ENCODE measurements at regions not wholly inside any gene's neighbourhood (a gene's known extent, or its start where the extent isn't known, plus 50 kb on each side); places are given as distances from the start of the nearest gene placed in this dataset.

DNA sequence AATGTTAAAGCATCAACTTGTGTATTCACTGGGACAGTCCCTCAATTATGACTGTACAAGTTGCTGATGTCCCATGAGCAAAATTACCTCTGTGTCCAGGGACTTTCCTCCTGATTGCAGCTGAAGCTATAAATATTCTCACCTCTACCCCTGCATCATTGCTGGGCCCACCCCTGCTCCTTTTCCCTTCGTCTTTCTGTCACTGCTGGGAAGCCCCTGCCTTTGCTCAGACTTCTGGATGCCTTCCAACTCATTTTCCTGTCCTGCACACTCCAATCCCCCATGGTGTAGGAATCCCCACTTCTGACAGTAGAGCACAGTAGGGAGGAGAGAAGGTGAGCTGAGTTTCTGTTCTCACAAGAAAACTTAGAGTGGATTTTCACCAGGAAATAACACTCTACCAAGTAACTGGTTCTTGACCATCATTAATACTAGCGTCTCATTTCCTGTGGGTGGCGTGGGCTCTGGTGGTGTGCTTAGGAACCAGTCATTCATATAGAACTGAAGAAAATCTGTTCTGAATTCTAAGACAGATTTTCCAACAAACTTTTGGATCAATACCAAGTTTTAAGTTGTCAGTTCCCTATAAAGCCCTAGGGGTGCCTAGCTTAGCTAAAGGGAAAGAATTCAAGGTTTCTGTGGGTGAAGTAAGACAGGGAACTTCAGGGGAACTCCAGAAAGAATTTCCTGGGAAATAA, 136.2 kb upstream of the MED14 start (continued):
- TF ChIP-seq, protein P1, sequence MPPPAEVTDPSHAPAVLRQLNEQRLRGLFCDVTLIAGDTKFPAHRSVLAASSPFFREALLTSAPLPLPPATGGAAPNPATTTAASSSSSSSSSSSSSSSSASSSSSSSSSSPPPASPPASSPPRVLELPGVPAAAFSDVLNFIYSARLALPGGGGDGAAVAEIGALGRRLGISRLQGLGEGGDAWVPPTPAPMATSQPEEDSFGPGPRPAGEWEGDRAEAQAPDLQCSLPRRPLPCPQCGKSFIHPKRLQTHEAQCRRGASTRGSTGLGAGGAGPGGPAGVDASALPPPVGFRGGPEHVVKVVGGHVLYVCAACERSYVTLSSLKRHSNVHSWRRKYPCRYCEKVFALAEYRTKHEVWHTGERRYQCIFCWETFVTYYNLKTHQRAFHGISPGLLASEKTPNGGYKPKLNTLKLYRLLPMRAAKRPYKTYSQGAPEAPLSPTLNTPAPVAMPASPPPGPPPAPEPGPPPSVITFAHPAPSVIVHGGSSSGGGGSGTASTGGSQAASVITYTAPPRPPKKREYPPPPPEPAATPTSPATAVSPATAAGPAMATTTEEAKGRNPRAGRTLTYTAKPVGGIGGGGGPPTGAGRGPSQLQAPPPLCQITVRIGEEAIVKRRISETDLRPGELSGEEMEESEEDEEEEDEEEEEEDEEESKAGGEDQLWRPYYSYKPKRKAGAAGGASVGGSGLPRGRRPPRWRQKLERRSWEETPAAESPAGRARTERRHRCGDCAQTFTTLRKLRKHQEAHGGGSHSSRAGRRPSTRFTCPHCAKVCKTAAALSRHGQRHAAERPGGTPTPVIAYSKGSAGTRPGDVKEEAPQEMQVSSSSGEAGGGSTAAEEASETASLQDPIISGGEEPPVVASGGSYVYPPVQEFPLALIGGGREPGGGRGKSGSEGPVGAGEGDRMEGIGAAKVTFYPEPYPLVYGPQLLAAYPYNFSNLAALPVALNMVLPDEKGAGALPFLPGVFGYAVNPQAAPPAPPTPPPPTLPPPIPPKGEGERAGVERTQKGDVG (CRISPR knock-in tag; IDR thresholded peaks at IDR 0.05), result no peak
- TF ChIP-seq, protein P2, sequence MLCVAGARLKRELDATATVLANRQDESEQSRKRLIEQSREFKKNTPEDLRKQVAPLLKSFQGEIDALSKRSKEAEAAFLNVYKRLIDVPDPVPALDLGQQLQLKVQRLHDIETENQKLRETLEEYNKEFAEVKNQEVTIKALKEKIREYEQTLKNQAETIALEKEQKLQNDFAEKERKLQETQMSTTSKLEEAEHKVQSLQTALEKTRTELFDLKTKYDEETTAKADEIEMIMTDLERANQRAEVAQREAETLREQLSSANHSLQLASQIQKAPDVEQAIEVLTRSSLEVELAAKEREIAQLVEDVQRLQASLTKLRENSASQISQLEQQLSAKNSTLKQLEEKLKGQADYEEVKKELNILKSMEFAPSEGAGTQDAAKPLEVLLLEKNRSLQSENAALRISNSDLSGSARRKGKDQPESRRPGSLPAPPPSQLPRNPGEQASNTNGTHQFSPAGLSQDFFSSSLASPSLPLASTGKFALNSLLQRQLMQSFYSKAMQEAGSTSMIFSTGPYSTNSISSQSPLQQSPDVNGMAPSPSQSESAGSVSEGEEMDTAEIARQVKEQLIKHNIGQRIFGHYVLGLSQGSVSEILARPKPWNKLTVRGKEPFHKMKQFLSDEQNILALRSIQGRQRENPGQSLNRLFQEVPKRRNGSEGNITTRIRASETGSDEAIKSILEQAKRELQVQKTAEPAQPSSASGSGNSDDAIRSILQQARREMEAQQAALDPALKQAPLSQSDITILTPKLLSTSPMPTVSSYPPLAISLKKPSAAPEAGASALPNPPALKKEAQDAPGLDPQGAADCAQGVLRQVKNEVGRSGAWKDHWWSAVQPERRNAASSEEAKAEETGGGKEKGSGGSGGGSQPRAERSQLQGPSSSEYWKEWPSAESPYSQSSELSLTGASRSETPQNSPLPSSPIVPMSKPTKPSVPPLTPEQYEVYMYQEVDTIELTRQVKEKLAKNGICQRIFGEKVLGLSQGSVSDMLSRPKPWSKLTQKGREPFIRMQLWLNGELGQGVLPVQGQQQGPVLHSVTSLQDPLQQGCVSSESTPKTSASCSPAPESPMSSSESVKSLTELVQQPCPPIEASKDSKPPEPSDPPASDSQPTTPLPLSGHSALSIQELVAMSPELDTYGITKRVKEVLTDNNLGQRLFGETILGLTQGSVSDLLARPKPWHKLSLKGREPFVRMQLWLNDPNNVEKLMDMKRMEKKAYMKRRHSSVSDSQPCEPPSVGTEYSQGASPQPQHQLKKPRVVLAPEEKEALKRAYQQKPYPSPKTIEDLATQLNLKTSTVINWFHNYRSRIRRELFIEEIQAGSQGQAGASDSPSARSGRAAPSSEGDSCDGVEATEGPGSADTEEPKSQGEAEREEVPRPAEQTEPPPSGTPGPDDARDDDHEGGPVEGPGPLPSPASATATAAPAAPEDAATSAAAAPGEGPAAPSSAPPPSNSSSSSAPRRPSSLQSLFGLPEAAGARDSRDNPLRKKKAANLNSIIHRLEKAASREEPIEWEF (IDR thresholded peaks at IDR 0.05; ENCODE audit: insufficient replicate concordance, low read depth, low read length), result no peak
- TF ChIP-seq GABPA (IDR thresholded peaks at IDR 0.05; ENCODE audit: low read depth), result no peak
- peak in 1 of 2 experiments; percentile 68; a peak in 2 of 3 replicates for TF ChIP-seq EGR1 (IDR thresholded peaks at IDR 0.05; ENCODE audit: borderline replicate concordance in 1 of 2, low read depth in 2 of 2, low read length in 2 of 2)
- no peak for TF ChIP-seq TCF7 (IDR thresholded peaks at IDR 0.05; ENCODE audit: borderline replicate concordance)
- peak; percentile 91 for TF ChIP-seq MTA2 (IDR thresholded peaks at IDR 0.05; ENCODE audit: low read depth)
- no peak for TF ChIP-seq WRNIP1 (IDR thresholded peaks at IDR 0.05; ENCODE audit: borderline replicate concordance, low read depth, low read length)
- TF ChIP-seq, protein P3, sequence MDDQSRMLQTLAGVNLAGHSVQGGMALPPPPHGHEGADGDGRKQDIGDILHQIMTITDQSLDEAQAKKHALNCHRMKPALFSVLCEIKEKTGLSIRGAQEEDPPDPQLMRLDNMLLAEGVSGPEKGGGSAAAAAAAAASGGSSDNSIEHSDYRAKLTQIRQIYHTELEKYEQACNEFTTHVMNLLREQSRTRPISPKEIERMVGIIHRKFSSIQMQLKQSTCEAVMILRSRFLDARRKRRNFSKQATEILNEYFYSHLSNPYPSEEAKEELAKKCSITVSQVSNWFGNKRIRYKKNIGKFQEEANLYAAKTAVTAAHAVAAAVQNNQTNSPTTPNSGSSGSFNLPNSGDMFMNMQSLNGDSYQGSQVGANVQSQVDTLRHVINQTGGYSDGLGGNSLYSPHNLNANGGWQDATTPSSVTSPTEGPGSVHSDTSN (IDR thresholded peaks at IDR 0.05; ENCODE audit: insufficient replicate concordance, low read depth, low read length), result no peak
- no peak for TF ChIP-seq STAT1 (conservative IDR thresholded peaks at IDR 0.05)
- peak; percentile 36 for TF ChIP-seq RUNX3 (IDR thresholded peaks at IDR 0.05; ENCODE audit: low read length)
- TF ChIP-seq ZNF217 (IDR thresholded peaks at IDR 0.05), result peak; percentile 30; the same call in 1 of the 2 replicates
- no peak for TF ChIP-seq POLR2AphosphoS2 (IDR thresholded peaks at IDR 0.05; ENCODE audit: low read depth, low read length)
- no peak for TF ChIP-seq NR2C2 (IDR thresholded peaks at IDR 0.05; ENCODE audit: borderline replicate concordance, control insufficient read depth, insufficient read length, low read depth)
- no peak for TF ChIP-seq CHD2 (IDR thresholded peaks at IDR 0.05; ENCODE audit: borderline replicate concordance, low read depth, low read length)
- TF ChIP-seq KDM1A (IDR thresholded peaks at IDR 0.05; ENCODE audit: borderline replicate concordance), result no peak
- TF ChIP-seq, protein P4, sequence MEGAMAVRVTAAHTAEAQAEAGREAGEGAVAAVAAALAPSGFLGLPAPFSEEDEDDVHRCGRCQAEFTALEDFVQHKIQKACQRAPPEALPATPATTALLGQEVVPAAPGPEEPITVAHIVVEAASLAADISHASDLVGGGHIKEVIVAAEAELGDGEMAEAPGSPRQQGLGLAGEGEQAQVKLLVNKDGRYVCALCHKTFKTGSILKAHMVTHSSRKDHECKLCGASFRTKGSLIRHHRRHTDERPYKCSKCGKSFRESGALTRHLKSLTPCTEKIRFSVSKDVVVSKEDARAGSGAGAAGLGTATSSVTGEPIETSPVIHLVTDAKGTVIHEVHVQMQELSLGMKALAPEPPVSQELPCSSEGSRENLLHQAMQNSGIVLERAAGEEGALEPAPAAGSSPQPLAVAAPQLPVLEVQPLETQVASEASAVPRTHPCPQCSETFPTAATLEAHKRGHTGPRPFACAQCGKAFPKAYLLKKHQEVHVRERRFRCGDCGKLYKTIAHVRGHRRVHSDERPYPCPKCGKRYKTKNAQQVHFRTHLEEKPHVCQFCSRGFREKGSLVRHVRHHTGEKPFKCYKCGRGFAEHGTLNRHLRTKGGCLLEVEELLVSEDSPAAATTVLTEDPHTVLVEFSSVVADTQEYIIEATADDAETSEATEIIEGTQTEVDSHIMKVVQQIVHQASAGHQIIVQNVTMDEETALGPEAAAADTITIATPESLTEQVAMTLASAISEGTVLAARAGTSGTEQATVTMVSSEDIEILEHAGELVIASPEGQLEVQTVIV (IDR thresholded peaks at IDR 0.05; ENCODE audit: borderline replicate concordance, partially characterized antibody), result no peak
- TF ChIP-seq ZNF24 (IDR thresholded peaks at IDR 0.05), result no peak
- 0 out of 2 replicates have a peak, but pooled peaks have one; percentile 50 for TF ChIP-seq ASH2L (IDR thresholded peaks at IDR 0.05; ENCODE audit: borderline replicate concordance, low read depth)
